Type B pancreatic cell (in vitro differentiated cells): ENCODE measurements at regions not wholly inside any gene's neighbourhood (a gene's known extent, or its start where the extent isn't known, plus 50 kb on each side); places are given as distances from the start of the nearest gene placed in this dataset.
"Not testable (repeated sequence)": the region's sequence is repeated elsewhere in the genome, so short reads cannot be mapped to it uniquely, and the experiment has no call there.

Experiments used
- DNase-seq: peaks from one replicate; pipeline ENCODE4 v3.0.0; 2021; ENCODE audit warnings: mixed read lengths; ENCODE audit not compliant: unreplicated experiment; ENCODE audit errors: extremely low spot score
- H3K27ac Mint-ChIP-seq: 2 replicates; pipeline ENCODE4 v1.8.0; 2021; ENCODE audit warnings: mild to moderate bottlenecking, mixed read lengths
- H3K27me3 Mint-ChIP-seq: 2 replicates; pipeline ENCODE4 v1.8.0; 2021; ENCODE audit warnings: mixed read lengths
- H3K36me3 Mint-ChIP-seq: 2 replicates; pipeline ENCODE4 v1.8.0; 2021; ENCODE audit warnings: mixed read lengths
- H3K4me1 Mint-ChIP-seq: one replicate; pipeline ENCODE4 v1.8.0; 2021; ENCODE audit warnings: mixed read lengths; ENCODE audit not compliant: unreplicated experiment
- H3K4me3 Mint-ChIP-seq: 2 replicates; pipeline ENCODE4 v1.8.0; 2021; ENCODE audit warnings: mild to moderate bottlenecking, mixed read lengths
- H3K9me3 Mint-ChIP-seq: 2 replicates; pipeline ENCODE4 v1.8.0; 2021; ENCODE audit warnings: mixed read lengths
- CTCF ChIP-seq: fragments of 200-600 bp; sonication (generic); conservative IDR thresholded peaks from 2 replicates; pipeline ENCODE4 v1.5.0; 2021; ENCODE audit warnings: antibody characterized with exemption, mild to moderate bottlenecking

- peaks cover 8% of the 10 kb centered on the region for H3K27me3 Mint-ChIP-seq
- no peaks in the 10 kb centered on the region for H3K4me1 Mint-ChIP-seq
- peaks cover 6% of the 10 kb centered on the region for H3K9me3 Mint-ChIP-seq
- no peak overlapping the region for H3K4me3 Mint-ChIP-seq
- TF ChIP-seq CTCF = no peak
- no peak overlapping the region for H3K27ac Mint-ChIP-seq
- H3K36me3 Mint-ChIP-seq = no peaks in the 10 kb centered on the region
- DNase-seq = no peak
These were observed 443.3 kb upstream of the C16orf82 start for GRCh38 chr16:26623442-26623841.

DNA sequence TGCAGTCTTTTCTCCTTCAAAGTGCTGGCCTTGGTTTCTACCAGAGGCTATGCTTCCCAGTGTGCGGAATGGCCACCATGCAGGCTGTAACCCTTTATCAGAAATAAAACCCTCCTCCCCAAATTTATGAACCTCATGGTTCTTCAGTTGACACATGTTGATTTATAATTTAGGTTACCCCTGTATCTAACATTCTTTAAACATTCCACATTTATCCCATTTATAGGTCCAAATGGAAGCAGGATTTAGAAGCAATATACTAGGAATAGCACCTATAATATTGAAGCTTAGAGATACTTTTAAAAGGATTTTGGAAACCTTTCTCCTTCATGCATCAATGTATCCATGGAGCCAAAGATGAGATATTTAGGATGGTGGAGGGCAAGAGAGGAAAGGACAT lies 438.8 kb upstream of the C16orf82 start:
- Mint-ChIP-seq H3K27me3 (peaks cover 8% of the 10 kb centered on the region), H3K36me3 (no peaks in the 10 kb centered on the region), H3K27ac (no peak overlapping the region), H3K4me1 (no peaks in the 10 kb centered on the region), H3K4me3 (no peak overlapping the region), H3K9me3 (peaks cover 13% of the 10 kb centered on the region)
- DNase-seq = no peak
- no peak for TF ChIP-seq CTCF

DNA sequence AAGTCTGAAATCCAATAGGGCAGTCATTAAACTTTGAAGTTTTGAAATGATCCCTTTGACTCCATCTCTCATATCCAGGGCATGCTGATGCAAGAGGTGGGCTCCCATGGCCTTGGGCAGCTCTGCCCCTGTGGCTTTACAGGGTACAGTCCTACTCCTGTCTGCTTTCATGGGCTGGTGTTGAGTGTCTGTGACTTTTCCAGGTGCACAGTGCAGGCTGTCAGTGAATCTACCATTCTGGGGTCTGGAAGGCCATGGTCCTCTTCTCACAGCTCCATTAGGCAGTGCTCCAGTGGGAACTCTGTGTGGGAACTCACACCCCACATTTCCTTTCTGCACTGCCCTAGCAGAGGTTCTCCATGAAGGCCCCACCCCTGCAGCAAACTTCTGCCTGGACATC lies 435.4 kb upstream of the C16orf82 start:
- not testable (repeated sequence) for H3K4me1 Mint-ChIP-seq, H3K27me3 Mint-ChIP-seq, H3K36me3 Mint-ChIP-seq, DNase-seq, H3K27ac Mint-ChIP-seq, H3K4me3 Mint-ChIP-seq
- peaks cover 13% of the 10 kb centered on the region for H3K9me3 Mint-ChIP-seq

DNA sequence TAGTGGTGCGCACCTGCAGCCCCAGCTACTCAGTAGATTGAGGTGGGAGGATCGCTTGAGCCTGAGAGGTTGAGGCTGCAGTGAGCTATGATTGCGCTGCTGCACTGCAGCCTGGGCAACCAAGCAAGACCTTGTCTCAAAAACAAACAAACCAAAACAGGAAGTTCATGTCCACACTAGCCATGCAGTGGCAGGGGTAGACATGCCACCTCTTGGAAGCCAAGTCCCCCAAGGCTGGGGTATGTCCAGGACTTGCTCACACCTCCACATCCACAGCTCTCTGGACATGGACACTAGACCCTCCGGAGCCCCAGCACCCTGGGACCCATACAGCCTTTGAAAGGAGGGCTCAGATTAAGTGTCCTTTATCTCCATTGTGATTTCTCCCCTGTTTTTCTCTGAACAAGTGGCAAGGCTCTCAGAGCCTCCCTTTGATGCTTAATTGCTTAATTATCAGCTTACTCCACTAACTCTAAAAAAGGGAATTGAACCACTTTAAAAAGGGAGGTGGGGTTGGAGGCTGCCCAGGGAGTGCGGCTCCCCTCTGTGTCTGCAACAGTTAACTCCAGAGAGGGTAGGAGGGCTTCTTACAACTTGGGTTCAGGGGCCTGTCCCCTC lies 424.6 kb upstream of the C16orf82 start:
- Mint-ChIP-seq H3K4me3 (no peak overlapping the region), H3K27me3 (peaks cover 20% of the 10 kb centered on the region), H3K4me1 (no peaks in the 10 kb centered on the region), H3K36me3 (no peaks in the 10 kb centered on the region), H3K9me3 (no peaks in the 10 kb centered on the region), H3K27ac (no peak overlapping the region)
- no peak for TF ChIP-seq CTCF
- DNase-seq = no peak

GRCh38 chr16:26643519-26643918 lies 423.2 kb upstream of the C16orf82 start:
- Mint-ChIP-seq H3K4me1 (no peaks in the 10 kb centered on the region), H3K9me3 (no peaks in the 10 kb centered on the region), H3K4me3 (no peak overlapping the region), H3K36me3 (no peaks in the 10 kb centered on the region), H3K27me3 (peaks cover 24% of the 10 kb centered on the region), H3K27ac (no peak overlapping the region)
- no peak for DNase-seq
- TF ChIP-seq CTCF = no peak

- no peaks in the 10 kb centered on the region for H3K36me3 Mint-ChIP-seq
- no peak for DNase-seq
- H3K9me3 Mint-ChIP-seq = no peaks in the 10 kb centered on the region
- no peak for TF ChIP-seq CTCF
- no peak overlapping the region for H3K27ac Mint-ChIP-seq
- peaks cover 24% of the 10 kb centered on the region for H3K27me3 Mint-ChIP-seq
- H3K4me1 Mint-ChIP-seq = no peaks in the 10 kb centered on the region
- H3K4me3 Mint-ChIP-seq = no peak overlapping the region
These were observed 421.7 kb upstream of the C16orf82 start for GRCh38 chr16:26644912-26645543.
